HG03469 (cell line): ENCODE measurements at regions not wholly inside any gene's neighbourhood (a gene's known extent, or its start where the extent isn't known, plus 50 kb on each side); places are given as distances from the start of the nearest gene placed in this dataset.

Source experiments
- ATAC-seq: cut with Tn5 transposase; IDR thresholded peaks from one replicate; pipeline ENCODE4 v1.9.1; 2021; ENCODE audit warnings: mild to moderate bottlenecking, moderate library complexity, moderate number of reproducible peaks; ENCODE audit not compliant: unreplicated experiment

DNA sequence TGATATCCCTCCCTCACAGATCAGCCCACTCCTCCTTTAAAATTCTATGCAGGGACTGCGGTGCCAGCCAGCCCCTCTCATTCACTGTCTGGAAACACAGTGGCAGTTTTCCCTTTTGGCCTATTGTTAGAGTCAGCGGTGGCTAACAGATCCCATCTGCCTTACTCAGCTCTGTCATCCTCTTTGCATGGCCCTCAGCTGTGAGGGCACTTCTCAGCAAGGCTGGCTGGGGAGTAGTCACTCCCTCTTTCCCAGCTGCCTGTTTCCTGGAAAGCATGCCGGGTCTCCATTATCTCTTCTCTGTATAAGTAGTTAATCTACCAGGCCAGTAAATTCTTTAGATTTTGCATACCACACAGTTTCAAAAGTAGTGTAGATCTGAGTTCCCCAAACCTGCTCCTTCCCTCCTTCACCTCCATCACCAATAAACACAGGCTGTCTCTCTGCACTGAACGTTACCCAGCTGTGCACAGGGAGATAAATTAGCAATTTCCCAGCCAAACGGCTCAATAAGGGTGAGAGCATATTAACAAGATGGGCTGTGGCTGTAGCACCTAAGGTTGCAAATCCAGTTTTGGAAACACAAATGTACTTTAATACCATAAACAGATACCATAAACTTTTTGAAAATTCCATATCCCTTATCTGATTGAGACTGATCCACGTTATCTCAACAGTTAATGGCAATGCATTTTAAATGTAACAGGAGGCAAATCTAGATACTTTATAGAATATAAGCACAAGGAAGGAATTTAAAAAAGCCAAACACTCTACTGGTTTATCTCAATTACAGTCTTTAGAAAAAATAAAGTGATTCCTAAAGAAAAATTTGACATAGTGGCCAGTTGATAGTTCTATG, 229.3 kb downstream of the ANKRD50 start:
- no peak for ATAC-seq

- ATAC-seq = no peak
These were observed 228.5 kb downstream of the ANKRD50 start for GRCh38 chr4:124484008-124484407.

GRCh38 chr4:124484940-124485339, 227.6 kb downstream of the ANKRD50 start:
- ATAC-seq = no peak

- no peak for ATAC-seq
These were observed 226.1 kb downstream of the ANKRD50 start for GRCh38 chr4:124486423-124486822.

GRCh38 chr4:124487651-124488050, 224.9 kb downstream of the ANKRD50 start:
- no peak for ATAC-seq

DNA sequence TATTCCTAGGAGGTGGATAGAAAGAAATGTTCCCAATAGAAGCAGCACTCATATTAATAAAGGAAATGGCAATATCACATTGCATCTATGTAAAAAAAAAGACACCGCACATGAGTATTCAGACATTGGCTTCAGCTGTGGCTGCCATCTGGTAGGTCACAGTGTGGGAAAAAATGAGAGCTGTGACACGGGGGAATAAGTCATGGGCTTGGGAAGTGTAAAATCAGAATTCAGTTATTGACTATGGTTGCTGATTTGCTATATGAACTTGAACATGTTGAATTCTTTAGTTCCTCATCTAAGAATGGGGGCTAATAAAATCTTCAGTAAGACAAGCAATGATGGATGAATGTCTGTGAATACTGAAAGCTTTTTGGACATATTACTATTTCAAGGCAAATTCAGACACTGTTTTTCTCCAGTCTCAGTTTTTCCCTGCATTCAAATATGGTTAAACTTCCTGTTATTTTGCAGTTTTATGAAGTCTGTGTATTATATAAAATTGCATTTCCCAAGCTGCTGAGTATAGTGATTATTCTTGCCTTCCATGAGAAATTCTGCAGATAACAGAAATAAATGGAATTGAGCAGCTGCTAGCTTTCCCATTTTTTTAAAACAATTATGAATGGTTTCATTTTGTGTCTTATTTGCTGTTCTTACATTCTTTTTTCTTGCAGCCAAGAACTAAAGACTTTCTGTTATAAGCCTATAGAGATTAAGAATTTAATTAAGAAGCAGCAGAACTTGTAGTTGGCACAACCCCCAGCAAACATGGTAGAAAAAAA, 221.0 kb downstream of the ANKRD50 start:
- ATAC-seq = no peak

DNA sequence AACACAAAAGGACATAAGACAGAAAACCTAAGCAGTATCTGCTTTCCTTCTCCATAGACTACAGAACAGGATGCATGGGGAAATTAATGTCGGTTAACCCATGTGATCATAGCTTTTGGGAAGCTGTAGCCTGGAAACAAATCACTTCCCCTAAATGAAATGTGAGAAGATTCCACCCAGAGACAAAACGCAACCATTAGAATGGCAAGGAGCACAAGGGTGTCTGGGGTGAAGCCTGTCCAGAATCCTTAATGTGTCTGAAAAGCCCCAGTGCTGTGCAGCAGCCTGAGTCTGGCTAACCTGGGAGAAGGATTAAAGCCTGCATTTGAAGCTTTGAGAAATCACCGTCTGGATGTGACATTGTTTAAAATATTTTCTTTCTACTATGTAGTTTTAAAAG, 213.3 kb downstream of the ANKRD50 start:
- no peak for ATAC-seq

DNA sequence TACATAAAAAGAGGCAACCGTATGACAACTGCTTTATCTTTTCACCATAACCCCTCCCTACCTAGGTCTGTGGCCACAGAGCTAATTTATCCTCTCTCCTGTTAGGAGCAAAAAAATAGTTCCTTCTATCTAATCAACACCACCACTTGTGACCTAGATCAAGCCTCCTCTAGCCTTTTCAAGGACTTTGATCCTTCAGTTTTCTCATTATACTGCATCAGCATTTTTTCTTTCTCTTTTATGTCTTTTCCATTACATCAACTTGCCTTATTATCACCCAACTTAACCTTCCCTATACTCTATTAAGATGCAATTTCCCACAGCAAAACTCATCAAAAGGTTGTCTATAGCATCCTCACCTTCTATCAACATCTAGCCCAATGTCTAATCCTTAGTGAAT, 211.0 kb downstream of the ANKRD50 start:
- ATAC-seq = no peak

- ATAC-seq = no peak
These were observed 208.1 kb downstream of the ANKRD50 start for GRCh38 chr4:124504431-124504830.

DNA sequence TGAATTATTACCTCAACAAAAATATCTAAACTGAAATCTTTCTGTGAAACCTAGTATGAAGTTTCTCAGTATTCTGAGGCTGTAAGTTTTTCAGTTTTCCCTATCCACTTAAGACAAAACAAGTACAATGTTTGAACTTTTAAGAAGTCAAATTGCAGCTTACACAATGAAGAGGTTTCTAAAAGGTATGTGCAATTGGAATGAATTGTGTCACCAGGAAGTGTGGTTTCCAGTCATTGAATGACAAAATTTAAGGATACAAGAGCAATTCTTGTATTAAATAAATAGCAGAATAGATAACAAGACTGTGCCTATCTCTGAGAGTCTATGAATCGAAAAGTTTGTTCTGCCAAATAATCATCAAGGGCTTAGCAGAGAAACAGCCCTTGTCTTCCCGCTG, 207.3 kb downstream of the ANKRD50 start:
- no peak for ATAC-seq

DNA sequence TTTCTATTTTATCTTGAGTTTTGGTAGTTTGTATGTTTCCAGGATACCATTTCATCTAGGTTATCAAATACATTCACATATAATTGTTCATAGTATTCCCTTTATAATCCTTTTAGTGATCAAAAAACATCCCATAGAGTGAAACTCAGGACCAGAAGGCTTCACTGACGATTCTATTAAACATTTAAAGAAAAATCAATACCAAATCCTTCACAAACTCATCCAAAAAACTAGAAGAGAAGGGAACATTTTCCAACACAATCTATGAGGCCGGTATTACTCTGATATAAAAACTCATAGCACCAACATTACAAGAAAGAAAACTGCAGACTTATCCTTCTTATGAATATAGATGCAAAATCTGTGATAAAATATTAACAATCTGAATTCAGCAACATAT, 203.4 kb downstream of the ANKRD50 start:
- ATAC-seq = no peak

DNA sequence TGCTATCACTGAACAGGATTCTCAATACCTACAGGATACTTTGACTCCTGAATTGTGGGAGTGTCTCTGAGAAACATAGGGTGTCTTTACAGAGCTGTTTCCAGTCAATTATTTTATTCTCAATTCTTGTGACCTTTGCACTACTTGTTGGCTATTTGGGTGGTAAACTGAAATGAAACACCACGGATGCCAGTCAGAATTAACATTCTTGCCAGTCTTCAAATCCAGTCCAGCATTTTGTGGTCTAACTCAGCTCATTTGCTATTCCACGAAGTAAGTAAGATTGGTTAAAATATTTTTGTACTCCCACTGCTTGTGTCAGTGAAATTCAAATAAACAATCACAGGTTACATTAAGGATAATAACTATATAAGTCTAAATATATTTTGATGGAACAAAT, 197.9 kb downstream of the ANKRD50 start:
- no peak for ATAC-seq

DNA sequence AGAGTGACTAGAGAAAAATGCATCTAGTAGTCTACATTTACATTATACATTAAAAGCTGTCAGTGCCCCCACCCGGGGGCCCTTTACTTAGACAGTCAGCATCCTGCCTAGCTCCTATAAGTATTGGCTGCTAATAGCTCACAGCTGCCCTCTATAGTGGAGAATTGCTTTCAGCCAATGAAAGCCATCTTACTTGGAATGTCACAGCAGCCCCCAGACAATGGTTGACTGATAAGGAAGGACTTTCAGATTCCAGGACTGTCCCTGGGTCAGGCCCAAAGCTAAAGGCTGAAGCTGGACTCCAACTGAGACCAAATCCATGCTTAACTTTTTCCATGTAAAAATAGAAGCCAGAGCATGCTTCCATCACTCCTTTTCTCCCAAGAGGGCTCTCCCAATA, 196.9 kb downstream of the ANKRD50 start:
- no peak for ATAC-seq

DNA sequence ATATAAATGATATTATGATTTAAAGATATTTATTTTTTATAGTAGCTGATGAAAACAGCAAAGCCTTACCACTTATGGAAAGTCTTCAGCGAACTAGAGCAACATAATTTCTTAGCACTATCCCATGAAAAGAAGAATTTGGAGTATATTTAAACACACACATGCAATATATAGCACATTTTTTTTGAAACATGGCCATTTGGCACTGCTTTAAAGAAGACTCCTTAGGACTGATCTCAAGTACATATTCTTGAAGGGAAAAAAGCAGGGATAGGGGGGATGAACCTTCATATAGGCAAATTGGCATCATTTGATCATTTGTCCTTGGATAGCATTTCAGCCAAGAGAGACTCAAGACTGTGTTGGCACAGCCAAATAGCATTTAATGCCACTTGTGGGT, 193.3 kb downstream of the ANKRD50 start:
- ATAC-seq = no peak

DNA sequence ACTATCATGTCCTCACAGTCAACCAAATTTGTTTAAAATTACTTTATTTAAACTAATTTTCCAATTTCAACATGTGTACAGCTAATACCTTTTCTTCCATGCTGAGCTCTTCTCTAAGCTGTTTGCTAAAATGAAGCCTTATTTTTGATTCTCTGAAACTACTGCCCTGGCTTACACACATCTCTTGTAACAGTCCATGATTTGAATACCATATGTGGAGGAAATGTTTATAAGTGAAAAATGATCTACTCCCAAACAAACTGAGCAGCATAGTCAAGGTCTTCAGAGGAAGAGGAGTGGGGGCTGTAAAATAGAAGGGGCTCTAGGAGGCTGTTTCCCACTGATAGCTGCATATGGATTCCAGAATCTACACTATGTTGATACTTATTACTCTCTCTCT, 188.7 kb downstream of the ANKRD50 start:
- ATAC-seq = no peak

DNA sequence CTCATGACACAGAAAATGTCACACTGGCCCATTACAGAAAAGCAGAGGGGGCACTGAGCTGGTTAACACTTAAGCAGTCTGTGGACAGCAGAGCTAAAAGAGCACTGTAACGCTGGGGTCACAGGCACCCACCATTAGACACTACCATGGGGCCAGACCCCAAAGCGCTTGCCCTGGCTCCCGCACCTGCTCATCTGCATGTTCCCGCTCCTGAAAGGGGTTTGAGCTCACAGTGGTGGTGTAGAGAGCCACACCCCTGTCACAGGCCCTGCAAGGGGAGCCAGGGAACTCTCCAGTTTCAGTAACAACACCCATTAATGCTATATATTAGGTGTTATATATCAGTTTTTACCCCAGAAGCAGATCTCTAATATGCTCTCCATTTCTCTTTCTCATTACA, 187.0 kb downstream of the ANKRD50 start:
- ATAC-seq = no peak

DNA sequence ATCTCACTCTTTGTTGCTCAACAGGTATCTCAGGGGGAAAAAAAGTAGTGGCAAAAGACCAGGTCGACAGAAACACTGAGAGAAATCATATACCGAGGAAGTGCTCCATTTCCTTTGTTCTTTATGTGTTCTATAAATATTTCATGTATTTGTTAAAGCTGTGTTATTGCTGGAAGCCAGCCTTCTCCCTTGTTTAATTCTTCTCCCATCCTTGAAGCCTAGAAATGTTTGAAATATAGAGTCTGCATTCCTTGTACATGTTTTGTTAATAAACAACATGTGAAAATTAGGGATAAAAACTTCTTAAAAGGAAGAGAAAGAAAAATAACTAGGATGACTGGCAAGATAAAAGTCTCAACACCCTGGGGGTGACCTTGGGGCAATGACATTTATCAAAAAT, 186.2 kb downstream of the ANKRD50 start:
- no peak for ATAC-seq

- no peak for ATAC-seq
These were observed 185.8 kb downstream of the ANKRD50 start for GRCh38 chr4:124526769-124527168.

GRCh38 chr4:124527364-124527763, 185.2 kb downstream of the ANKRD50 start:
- no peak for ATAC-seq

GRCh38 chr4:124529131-124529530, 183.4 kb downstream of the ANKRD50 start:
- no peak for ATAC-seq

DNA sequence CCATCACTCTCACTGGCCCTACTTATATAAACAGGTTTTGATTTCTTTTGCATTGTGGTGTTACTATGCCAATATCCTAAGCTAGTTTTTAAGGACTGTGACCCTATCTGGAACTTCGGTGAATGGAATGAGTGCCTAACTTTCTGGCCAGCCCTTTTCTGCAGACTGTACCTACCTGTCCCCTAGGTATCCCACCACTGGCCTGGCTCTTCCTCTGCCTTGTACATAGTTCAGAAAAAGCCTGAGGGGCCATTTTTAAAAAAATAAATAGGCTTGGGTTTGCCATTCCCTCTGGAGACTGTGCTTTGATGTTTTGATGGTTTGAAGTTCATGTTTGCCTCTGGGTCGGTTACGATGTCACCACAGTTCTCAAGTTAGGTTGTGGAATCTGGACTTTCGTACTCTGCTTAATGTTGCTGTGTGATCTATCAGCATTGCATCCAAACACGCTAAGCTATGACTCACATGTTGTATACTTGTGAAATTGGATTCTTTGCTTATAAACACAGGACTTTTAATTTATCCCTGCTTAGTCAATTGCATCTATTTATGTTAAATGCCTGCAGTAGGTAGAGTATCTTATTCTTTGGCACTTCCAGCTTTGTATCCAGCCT, 182.0 kb downstream of the ANKRD50 start:
- ATAC-seq = no peak

- no peak for ATAC-seq
These were observed 178.4 kb downstream of the ANKRD50 start for GRCh38 chr4:124534131-124534530.
